NB4 (cell line): ENCODE measurements at regions not wholly inside any gene's neighbourhood (a gene's known extent, or its start where the extent isn't known, plus 50 kb on each side); places are given as distances from the start of the nearest gene placed in this dataset.

ENCODE experiments used
- DNase-seq: peaks from one replicate; pipeline ENCODE4 v3.0.0; 2010; ENCODE audit warnings: low read depth
- H3K4me3 ChIP-seq: one replicate; pipeline ENCODE4 v1.5.1; 2011; ENCODE audit warnings: mild to moderate bottlenecking, low read depth, low read length, moderate library complexity
- MYC ChIP-seq: IDR thresholded peaks from 2 replicates; pipeline ENCODE4 v1.6.1; 2011; ENCODE audit warnings: low read depth, low read length
- POLR2A ChIP-seq: IDR thresholded peaks from 2 replicates; pipeline ENCODE4 v1.6.1; 2011; ENCODE audit warnings: mild to moderate bottlenecking; ENCODE audit not compliant: insufficient read length; ENCODE audit errors: extremely low read depth
- TF ChIP-seq, protein P1 (sequence below): IDR thresholded peaks from one replicate; pipeline ENCODE4 v1.5.1; 2012; ENCODE audit warnings: low read depth, low read length
- TF ChIP-seq, protein P2 (sequence below): IDR thresholded peaks from 2 replicates; pipeline ENCODE4 v1.6.1; 2011; ENCODE audit warnings: low read depth, low read length

DNA sequence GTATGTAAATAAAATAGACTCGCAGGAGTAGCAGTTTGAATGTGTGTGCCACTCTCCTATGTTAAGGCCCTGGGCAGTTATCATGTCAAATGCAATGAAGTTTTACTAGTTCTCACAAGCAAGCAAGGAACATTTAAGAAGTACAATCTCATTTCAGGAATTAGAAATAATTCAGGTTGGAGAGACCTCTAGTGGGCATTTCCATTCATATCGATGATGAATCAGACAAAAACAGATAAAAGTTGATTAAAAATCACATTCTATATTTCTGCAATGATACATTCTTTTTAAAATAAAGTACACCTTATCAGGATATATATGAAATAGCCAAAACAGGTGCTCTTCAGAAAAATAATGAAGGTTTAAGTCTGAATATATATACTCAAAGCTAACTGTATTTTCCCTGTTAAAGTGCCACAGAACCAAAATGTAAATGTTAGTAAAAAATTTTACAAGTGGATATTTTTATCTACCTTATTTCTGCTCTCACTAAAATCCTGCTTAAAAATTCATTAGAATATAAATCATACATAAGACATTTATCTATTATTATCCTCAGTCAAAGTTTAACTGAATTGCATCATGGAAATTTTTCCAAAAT, 492.4 kb upstream of the FRG2C start:
- TF ChIP-seq, protein P1, sequence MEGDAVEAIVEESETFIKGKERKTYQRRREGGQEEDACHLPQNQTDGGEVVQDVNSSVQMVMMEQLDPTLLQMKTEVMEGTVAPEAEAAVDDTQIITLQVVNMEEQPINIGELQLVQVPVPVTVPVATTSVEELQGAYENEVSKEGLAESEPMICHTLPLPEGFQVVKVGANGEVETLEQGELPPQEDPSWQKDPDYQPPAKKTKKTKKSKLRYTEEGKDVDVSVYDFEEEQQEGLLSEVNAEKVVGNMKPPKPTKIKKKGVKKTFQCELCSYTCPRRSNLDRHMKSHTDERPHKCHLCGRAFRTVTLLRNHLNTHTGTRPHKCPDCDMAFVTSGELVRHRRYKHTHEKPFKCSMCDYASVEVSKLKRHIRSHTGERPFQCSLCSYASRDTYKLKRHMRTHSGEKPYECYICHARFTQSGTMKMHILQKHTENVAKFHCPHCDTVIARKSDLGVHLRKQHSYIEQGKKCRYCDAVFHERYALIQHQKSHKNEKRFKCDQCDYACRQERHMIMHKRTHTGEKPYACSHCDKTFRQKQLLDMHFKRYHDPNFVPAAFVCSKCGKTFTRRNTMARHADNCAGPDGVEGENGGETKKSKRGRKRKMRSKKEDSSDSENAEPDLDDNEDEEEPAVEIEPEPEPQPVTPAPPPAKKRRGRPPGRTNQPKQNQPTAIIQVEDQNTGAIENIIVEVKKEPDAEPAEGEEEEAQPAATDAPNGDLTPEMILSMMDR, result no peak
- no peak for TF ChIP-seq POLR2A
- TF ChIP-seq, protein P2, sequence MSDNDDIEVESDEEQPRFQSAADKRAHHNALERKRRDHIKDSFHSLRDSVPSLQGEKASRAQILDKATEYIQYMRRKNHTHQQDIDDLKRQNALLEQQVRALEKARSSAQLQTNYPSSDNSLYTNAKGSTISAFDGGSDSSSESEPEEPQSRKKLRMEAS, result no peak
- TF ChIP-seq MYC, result no peak
- DNase-seq, result peak; percentile 15
- H3K4me3 ChIP-seq, result no peak overlapping the region

DNA sequence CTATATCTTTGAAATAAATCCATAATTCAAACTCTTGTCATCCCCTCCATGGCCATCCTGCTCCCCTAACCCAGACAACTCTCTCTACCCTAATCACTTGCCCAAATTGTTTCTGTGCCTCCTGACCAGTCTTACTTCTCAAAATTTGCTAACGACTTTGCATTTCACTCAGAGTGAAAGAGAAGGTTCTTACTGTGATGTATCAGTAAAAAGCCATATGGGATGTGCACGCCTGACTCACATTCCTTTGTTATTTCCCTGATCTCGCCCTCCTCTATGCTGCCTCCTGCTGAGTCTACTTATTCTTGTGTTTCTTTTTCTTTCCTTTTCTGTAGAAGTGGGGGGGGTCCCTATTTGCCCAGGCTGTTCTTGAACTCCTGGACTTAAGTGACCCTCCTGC, 487.2 kb upstream of the FRG2C start:
- TF ChIP-seq, protein P1, result no peak
- TF ChIP-seq POLR2A, result no peak
- TF ChIP-seq MYC, result no peak
- TF ChIP-seq, protein P2, result no peak
- DNase-seq, result no peak
- no peak overlapping the region for H3K4me3 ChIP-seq

DNA sequence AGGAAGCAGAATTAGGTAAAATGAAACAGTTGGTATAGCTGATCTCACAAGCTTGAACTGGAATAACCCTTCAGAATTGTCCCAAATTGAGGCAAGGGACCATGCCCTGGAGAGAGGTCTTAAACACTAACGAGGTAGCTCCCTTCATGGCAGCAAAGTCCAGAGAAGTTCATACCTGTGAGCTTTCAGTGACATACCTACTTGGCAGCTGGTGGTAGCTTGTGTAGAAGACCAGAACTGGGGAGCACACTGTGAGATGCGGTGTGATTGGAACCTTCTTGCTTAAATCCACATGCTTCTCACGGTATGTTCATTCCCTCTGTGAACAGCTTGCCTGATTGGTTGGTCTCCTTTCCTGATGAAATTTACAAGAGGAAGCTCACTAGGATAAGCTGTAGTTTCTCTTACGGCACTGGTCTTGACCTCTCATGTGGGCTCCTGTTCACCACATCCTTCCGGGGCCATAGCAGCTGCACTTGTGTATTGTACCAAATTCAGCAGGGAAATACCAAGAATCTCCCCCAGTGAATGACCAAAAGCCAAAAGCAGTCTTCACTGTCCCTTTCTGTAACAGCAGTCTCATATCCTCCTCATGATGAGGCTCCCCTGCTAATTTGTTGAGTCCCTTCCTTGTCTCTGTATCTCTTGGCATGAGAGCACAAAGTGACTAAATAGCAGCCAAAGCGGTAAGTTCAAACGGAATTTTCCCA, 483.7 kb upstream of the FRG2C start:
- DNase-seq, result peak; percentile 2
- TF ChIP-seq, protein P2, result no peak
- TF ChIP-seq, protein P1, result no peak
- TF ChIP-seq MYC (no peak), POLR2A (no peak)
- no peak overlapping the region for H3K4me3 ChIP-seq

DNA sequence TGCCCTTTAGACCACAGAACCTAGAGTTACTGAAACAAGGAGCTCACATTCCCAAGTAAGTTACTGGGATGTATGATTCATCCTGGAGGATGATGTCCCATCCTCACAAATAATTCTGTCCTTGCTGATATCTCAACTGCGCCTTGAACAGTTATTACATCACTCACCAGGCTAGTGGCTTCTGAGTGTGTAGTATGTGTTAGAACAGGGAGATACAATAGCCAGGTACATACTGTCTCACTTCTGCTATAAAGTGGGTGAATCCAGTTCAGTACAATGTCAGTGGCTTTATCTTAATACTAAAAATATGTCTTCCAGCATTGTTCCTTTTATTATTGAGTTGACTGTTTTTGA, 483.2 kb upstream of the FRG2C start:
- no peak overlapping the region for H3K4me3 ChIP-seq
- DNase-seq, result no peak
- TF ChIP-seq MYC (no peak), POLR2A (no peak)
- TF ChIP-seq, protein P1, result no peak
- TF ChIP-seq, protein P2, result no peak

DNA sequence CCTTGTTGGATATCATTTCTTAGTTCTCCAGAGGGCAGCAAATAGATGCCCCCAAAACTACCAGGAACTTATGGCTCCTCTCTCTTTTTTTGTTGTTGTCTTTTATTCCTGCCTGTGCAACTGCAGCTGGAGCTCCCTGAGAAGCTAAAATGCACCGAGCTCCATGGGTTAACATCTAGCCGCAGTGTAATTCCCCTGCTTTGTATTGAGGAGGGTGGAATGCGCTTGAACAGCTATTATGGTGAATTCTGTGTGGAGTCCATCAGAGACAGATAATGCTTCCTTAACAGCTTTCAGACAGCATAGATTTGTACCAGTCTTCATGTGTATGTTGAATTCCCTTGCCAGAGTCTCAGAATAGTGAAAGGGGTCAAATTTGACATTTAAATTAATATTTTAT, 475.2 kb upstream of the FRG2C start:
- DNase-seq, result no peak
- no peak overlapping the region for H3K4me3 ChIP-seq
- no peak for TF ChIP-seq MYC
- no peak for TF ChIP-seq POLR2A
- TF ChIP-seq, protein P2, result no peak
- TF ChIP-seq, protein P1, result no peak
